Panc1 (cell line): ENCODE measurements at regions not wholly inside any gene's neighbourhood (a gene's known extent, or its start where the extent isn't known, plus 50 kb on each side); places are given as distances from the start of the nearest gene placed in this dataset.
A peak's percentile ranks its signal among the peaks of the same experiment; 100 is the strongest.

Experiments used
- ATAC-seq: fragments of 200-7000 bp; cut with Tn5 transposase; 2 replicates; pipeline ENCODE4 v1.9.1; 2020; ENCODE audit warnings: mild to moderate bottlenecking, moderate library complexity
- BruUV-seq: library from RNA; stranded (reverse); fragments of 400-500 nt; replicated peaks from 2 replicates; lab custom pipeline; 2021; lab: Mats Ljungman, UMichigan
- CTCF ChIA-PET: fragments of 300-600 bp; sonication (Branson Sonifier 250); formaldehyde crosslinking; loops from one replicate; lab custom pipeline; 2022; ENCODE audit warnings: antibody characterized with exemption; lab: Charles Lee
- POLR2A ChIA-PET: fragments of 300-600 bp; sonication (Branson Sonifier 250); formaldehyde crosslinking; loops from one replicate; lab custom pipeline; 2022; ENCODE audit warnings: antibody characterized with exemption; lab: Charles Lee
- DNase-seq: peaks from one replicate; pipeline ENCODE4 v3.0.0-alpha.2; 2010; ENCODE audit warnings: low read depth, low spot score
- H3K27ac ChIP-seq: 2 replicates; pipeline ENCODE4 v1.5.1; 2011; ENCODE audit warnings: mild to moderate bottlenecking, low read length, inconsistent platforms
- H3K27me3 ChIP-seq: fragments of 200-500 bp; sonication (Bioruptor generic); 2 replicates; pipeline ENCODE4 v1.6.0; 2014; ENCODE audit warnings: low read length, inconsistent platforms; ENCODE audit not compliant: control insufficient read depth, insufficient read depth
- H3K36me3 ChIP-seq: fragments of 200-500 bp; sonication (Bioruptor generic); 2 replicates; pipeline ENCODE4 v1.5.1; 2014; ENCODE audit warnings: inconsistent platforms, mild to moderate bottlenecking, low read length, moderate library complexity; ENCODE audit not compliant: control insufficient read depth, insufficient read depth
- H3K4me1 ChIP-seq: 2 replicates; pipeline ENCODE4 v1.5.1; 2011; ENCODE audit warnings: inconsistent platforms, mild to moderate bottlenecking, low read length, moderate library complexity; ENCODE audit not compliant: control insufficient read depth, insufficient read depth
- H3K4me3 ChIP-seq, 2 experiments: 2 replicates each; pipeline ENCODE4 v1.5.1; 2011 to 2012; ENCODE audit warnings: low read depth in 2 of 2, low read length in 2 of 2, mild to moderate bottlenecking in 2 of 2, inconsistent platforms in 1 of 2, moderate library complexity in 1 of 2
- H3K9me3 ChIP-seq: fragments of 200-500 bp; sonication (Bioruptor generic); 2 replicates; pipeline ENCODE4 v1.5.1; 2014; ENCODE audit warnings: low read depth, mild to moderate bottlenecking, inconsistent platforms, low read length, moderate library complexity; ENCODE audit not compliant: control insufficient read depth, insufficient read depth
- POLR2AphosphoS5 ChIP-seq: IDR thresholded peaks from 2 replicates; pipeline ENCODE4 v1.6.1; 2012; ENCODE audit warnings: mild to moderate bottlenecking, low read depth, low read length, moderate library complexity
- REST ChIP-seq, 2 experiments: IDR thresholded peaks; 2 replicates each; pipeline ENCODE4 v1.6.1; 2011 to 2012; ENCODE audit warnings: low read depth in 2 of 2, control low read depth in 1 of 2, low read length in 1 of 2, mild to moderate bottlenecking in 1 of 2, moderate library complexity in 1 of 2; ENCODE audit not compliant: insufficient read depth in 1 of 2
- SIN3A ChIP-seq: IDR thresholded peaks from 2 replicates; pipeline ENCODE4 v1.6.1; 2012; ENCODE audit warnings: low read depth, mild to moderate bottlenecking, low read length, moderate library complexity, borderline replicate concordance; ENCODE audit not compliant: insufficient read depth
- TCF7L2 ChIP-seq: IDR thresholded peaks from 2 replicates; pipeline ENCODE4 v1.6.1; 2011; ENCODE audit warnings: mild to moderate bottlenecking, low read depth, low read length, inconsistent platforms
- in situ Hi-C: cut with HindIII; loops from 2 replicates; pipeline ENCODE4 v1.10.0; 2016; ENCODE audit warnings: low sequenced_read_pairs, low pct_unique_long_range_greater_than_20kb
- intact Hi-C: fragments of 100-400 bp; cut with micrococcal nuclease; formaldehyde crosslinking; loops from one replicate; pipeline ENCODE4 v1.10.0; 2022; ENCODE audit not compliant: unreplicated experiment
- TF ChIP-seq, protein P1 (sequence below): fragments of 450-650 bp; IDR thresholded peaks from 2 replicates; pipeline ENCODE4 v1.5.1; 2017; ENCODE audit warnings: mild to moderate bottlenecking

- in situ Hi-C loops = no loop called here
- ChIA-PET CTCF (no interaction called here), POLR2A (no interaction called here)
- Histone ChIP-seq H3K27me3 (no peaks in the 10 kb centered on the region), H3K9me3 (no peaks in the 10 kb centered on the region), H3K36me3 (no peaks in the 10 kb centered on the region), H3K4me3 (no peak overlapping the region), H3K27ac (no peak overlapping the region), H3K4me1 (no peaks in the 10 kb centered on the region)
- intact Hi-C loops = no loop called here
- no TSS peak for BruUV-seq
- DNase-seq (no peak), ATAC-seq (no peak)
- TF ChIP-seq SIN3A (no peak), REST (IDR thresholded peaks at IDR 0.05; ENCODE audit: insufficient read depth in 1 of 2, low read depth in 2 of 2, low read length in 1 of 2) (no peak), POLR2AphosphoS5 (no peak), TCF7L2 (no peak)
- TF ChIP-seq, protein P1, sequence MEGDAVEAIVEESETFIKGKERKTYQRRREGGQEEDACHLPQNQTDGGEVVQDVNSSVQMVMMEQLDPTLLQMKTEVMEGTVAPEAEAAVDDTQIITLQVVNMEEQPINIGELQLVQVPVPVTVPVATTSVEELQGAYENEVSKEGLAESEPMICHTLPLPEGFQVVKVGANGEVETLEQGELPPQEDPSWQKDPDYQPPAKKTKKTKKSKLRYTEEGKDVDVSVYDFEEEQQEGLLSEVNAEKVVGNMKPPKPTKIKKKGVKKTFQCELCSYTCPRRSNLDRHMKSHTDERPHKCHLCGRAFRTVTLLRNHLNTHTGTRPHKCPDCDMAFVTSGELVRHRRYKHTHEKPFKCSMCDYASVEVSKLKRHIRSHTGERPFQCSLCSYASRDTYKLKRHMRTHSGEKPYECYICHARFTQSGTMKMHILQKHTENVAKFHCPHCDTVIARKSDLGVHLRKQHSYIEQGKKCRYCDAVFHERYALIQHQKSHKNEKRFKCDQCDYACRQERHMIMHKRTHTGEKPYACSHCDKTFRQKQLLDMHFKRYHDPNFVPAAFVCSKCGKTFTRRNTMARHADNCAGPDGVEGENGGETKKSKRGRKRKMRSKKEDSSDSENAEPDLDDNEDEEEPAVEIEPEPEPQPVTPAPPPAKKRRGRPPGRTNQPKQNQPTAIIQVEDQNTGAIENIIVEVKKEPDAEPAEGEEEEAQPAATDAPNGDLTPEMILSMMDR = no peak
These were observed 445.5 kb downstream of the TMEM121 start for GRCh38 chr14:105971593-105972500.

DNA sequence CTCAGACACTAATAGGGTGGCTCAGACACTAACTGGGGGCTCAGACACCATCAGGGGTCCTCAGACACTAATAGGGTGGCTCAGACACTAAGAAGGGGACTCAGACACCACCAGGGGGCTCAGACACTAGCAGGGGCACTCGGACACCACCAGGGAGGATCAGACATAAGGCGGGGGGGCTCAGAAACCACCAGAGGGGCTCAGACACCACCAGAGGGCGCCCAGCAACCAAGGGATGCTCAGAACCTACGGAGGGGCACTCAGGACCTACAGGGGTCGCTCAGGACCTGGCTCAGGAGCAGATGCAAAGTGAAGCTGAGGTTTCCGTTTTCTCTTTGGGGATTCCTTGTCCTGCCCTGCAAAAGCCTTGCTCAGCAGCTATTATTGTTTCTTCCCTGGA lies 448.5 kb downstream of the TMEM121 start:
- intact Hi-C loops = no loop called here
- in situ Hi-C loops = no loop called here
- H3K4me3 ChIP-seq = no peak overlapping the region
- H3K27me3 ChIP-seq = no peaks in the 10 kb centered on the region
- DNase-seq (no peak), ATAC-seq (no peak)
- CTCF ChIA-PET = no interaction called here
- BruUV-seq = no TSS peak
- H3K27ac ChIP-seq = no peak overlapping the region
- POLR2A ChIA-PET = no interaction called here
- no peaks in the 10 kb centered on the region for H3K36me3 ChIP-seq
- H3K4me1 ChIP-seq = no peaks in the 10 kb centered on the region
- TF ChIP-seq, protein P1 = peak; percentile 63
- TF ChIP-seq POLR2AphosphoS5 = no peak
- no peaks in the 10 kb centered on the region for H3K9me3 ChIP-seq
